Upper lobe of right lung (tissue), 1 donor: ENCODE measurements at regions not wholly inside any gene's neighbourhood (a gene's known extent, or its start where the extent isn't known, plus 50 kb on each side); places are given as distances from the start of the nearest gene placed in this dataset.

Experiments used
- ATAC-seq: fragments of 200-7000 bp; cut with Tn5 transposase; one replicate; pipeline ENCODE4 v1.9.1; 2020; ENCODE audit warnings: mild to moderate bottlenecking, moderate library complexity
- DNase-seq: peaks from one replicate; pipeline ENCODE4 v3.0.0-alpha.2; 2020
- H3K27ac ChIP-seq: fragments of 200-600 bp; one replicate; pipeline ENCODE4 v1.8.0; 2022
- H3K27me3 ChIP-seq: fragments of 200-600 bp; one replicate; pipeline ENCODE4 v1.8.0; 2022; ENCODE audit warnings: mild to moderate bottlenecking
- H3K36me3 ChIP-seq: fragments of 200-600 bp; one replicate; pipeline ENCODE4 v1.8.0; 2022
- H3K4me1 ChIP-seq: fragments of 200-600 bp; one replicate; pipeline ENCODE4 v1.8.0; 2022
- H3K4me3 ChIP-seq: fragments of 200-600 bp; one replicate; pipeline ENCODE4 v1.8.0; 2022; ENCODE audit warnings: mild to moderate bottlenecking
- H3K9me3 ChIP-seq: fragments of 200-600 bp; one replicate; pipeline ENCODE4 v1.8.0; 2022
- intact Hi-C: fragments of 100-400 bp; cut with DNase I; formaldehyde crosslinking; loops from one replicate; pipeline ENCODE4 v1.11.0; 2022
- TF ChIP-seq, protein P1 (sequence below): fragments of 200-600 bp; IDR thresholded peaks from one replicate; pipeline ENCODE4 v1.8.0; 2022; ENCODE audit warnings: antibody characterized with exemption
- donor health status: DM: no; HTN: yes; CAD: no; lungs with severe emphysema.

DNA sequence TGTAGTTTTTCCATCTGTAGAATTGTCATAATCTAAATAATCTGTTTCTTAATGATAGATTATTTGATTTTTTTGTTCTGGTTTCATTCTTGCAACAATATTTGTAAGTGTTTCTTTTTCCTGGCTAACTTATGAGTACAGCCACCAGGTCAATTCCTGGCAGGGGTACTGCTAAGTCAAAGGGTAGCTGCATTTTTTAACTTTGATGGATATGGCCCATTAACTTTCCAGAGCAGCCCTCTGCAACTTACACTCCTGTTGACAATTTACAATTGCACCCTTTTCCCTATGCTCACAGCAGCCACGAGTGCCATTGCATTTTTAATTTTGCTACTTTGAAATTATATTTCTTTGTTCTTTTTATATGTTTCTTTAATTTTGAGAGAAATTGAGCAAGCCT lies 209.3 kb upstream of the CST7 start:
- H3K36me3 ChIP-seq = no peaks in the 10 kb centered on the region
- no peaks in the 10 kb centered on the region for H3K4me1 ChIP-seq
- ATAC-seq (no peak), DNase-seq (no peak)
- TF ChIP-seq, protein P1, sequence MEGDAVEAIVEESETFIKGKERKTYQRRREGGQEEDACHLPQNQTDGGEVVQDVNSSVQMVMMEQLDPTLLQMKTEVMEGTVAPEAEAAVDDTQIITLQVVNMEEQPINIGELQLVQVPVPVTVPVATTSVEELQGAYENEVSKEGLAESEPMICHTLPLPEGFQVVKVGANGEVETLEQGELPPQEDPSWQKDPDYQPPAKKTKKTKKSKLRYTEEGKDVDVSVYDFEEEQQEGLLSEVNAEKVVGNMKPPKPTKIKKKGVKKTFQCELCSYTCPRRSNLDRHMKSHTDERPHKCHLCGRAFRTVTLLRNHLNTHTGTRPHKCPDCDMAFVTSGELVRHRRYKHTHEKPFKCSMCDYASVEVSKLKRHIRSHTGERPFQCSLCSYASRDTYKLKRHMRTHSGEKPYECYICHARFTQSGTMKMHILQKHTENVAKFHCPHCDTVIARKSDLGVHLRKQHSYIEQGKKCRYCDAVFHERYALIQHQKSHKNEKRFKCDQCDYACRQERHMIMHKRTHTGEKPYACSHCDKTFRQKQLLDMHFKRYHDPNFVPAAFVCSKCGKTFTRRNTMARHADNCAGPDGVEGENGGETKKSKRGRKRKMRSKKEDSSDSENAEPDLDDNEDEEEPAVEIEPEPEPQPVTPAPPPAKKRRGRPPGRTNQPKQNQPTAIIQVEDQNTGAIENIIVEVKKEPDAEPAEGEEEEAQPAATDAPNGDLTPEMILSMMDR = no peak
- no peak overlapping the region for H3K4me3 ChIP-seq
- no peaks in the 10 kb centered on the region for H3K9me3 ChIP-seq
- no peak overlapping the region for H3K27ac ChIP-seq
- peaks cover 5% of the 10 kb centered on the region for H3K27me3 ChIP-seq
- intact Hi-C loops = no loop called here

DNA sequence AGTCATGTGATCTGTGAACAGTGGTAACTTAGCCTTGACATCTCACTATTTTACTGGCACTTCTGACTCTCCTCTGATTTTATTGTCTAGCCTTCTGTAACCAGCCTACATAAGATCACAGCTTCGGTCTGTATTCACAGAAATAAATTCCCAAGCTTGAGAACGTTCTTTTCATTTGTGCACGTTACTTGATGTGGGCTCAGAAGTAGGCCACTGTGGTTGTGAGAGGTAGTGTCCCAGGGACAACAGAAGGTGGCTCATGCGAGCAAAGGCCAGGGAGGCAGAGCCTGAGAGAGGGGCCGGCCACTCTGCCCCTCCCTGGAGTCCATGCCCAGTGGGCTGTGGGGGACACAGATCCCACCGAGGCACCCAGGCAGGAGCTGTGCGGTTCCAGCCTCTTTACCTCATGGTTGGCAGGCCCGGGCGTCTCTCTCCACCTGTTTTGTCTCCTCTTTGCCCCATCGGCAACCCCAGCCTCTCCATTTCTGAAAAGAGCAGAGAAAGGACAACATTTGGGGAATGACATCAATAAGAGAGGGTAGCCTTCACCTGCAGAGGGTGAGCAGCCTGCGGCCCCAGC lies 207.5 kb upstream of the CST7 start:
- Histone ChIP-seq H3K4me1 (no peaks in the 10 kb centered on the region), H3K4me3 (no peak overlapping the region), H3K36me3 (no peaks in the 10 kb centered on the region), H3K27me3 (peaks cover 5% of the 10 kb centered on the region), H3K27ac (no peak overlapping the region), H3K9me3 (no peaks in the 10 kb centered on the region)
- DNase-seq (no peak), ATAC-seq (no peak)
- intact Hi-C loops = no loop called here
- TF ChIP-seq, protein P1 = no peak

DNA sequence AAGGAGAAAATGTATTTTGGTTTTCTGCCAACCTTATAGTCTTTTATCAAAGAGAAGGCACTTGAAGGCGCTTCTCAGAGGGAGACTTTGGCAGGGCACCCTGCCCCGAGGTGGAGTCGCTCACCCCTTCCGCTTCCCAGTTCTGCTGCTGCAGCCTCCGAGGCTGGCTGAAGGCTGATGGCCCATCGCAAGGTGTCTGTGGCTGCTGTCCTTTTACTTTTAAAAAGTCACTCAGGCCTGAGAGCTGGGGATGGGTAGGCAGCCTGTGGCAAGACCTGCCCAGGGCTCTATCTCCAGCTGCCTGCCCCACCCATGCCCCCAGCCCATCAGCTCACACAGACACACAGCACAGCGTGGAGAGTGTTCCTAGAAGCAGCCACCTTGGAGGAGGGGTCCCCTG lies 206.6 kb upstream of the CST7 start:
- intact Hi-C loops = no loop called here
- Histone ChIP-seq H3K4me3 (no peak overlapping the region), H3K4me1 (no peaks in the 10 kb centered on the region), H3K27me3 (peaks cover 5% of the 10 kb centered on the region), H3K27ac (no peak overlapping the region), H3K36me3 (no peaks in the 10 kb centered on the region), H3K9me3 (no peaks in the 10 kb centered on the region)
- no peak for DNase-seq
- TF ChIP-seq, protein P1 = no peak
- no peak for ATAC-seq

DNA sequence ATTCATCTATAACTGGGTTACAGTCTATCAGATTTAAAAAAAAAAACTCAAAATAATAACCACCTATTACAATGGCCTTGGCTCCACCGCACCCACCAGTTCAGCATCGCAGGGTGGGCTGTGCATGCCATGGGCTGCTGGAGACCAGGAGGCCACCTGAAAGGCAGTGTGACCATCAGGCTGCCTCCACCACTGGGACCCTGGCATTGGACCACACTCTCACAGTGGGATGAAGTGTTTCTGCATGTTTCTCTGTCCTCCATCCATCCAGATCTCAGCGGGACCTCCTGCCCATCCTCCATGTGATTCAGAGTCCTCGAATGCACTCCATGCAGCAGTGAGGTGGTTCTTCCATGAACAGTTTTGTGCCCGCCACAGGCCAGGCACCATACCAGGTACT lies 206.1 kb upstream of the CST7 start:
- TF ChIP-seq, protein P1 = no peak
- ATAC-seq (no peak), DNase-seq (no peak)
- intact Hi-C loops = no loop called here
- no peak overlapping the region for H3K27ac ChIP-seq
- peaks cover 5% of the 10 kb centered on the region for H3K27me3 ChIP-seq
- no peaks in the 10 kb centered on the region for H3K36me3 ChIP-seq
- H3K4me3 ChIP-seq = no peak overlapping the region
- H3K9me3 ChIP-seq = no peaks in the 10 kb centered on the region
- H3K4me1 ChIP-seq = no peaks in the 10 kb centered on the region

DNA sequence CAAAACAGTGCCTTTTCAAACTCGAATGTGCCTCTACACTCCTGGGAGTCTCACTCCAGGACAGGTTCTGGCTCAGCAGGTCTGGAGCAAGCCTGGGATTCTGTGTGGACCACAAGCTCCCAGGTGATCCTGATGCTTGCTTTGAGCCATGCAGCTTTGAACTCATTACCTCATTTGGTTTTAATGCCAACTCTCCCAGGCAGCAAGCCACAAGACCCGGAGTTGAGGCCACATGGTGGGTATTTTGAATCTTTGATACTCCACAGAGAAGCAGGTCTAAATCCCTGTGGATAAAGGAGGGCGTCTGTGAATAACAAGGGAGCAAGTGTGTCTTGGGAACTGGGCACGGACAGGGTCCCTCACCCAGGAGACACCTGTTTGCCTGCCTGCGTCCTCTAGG lies 205.4 kb upstream of the CST7 start:
- TF ChIP-seq, protein P1 = no peak
- DNase-seq (no peak), ATAC-seq (no peak)
- Histone ChIP-seq H3K27me3 (peaks cover 5% of the 10 kb centered on the region), H3K4me1 (no peaks in the 10 kb centered on the region), H3K36me3 (no peaks in the 10 kb centered on the region), H3K27ac (no peak overlapping the region), H3K9me3 (no peaks in the 10 kb centered on the region), H3K4me3 (no peak overlapping the region)
- intact Hi-C loops = no loop called here

DNA sequence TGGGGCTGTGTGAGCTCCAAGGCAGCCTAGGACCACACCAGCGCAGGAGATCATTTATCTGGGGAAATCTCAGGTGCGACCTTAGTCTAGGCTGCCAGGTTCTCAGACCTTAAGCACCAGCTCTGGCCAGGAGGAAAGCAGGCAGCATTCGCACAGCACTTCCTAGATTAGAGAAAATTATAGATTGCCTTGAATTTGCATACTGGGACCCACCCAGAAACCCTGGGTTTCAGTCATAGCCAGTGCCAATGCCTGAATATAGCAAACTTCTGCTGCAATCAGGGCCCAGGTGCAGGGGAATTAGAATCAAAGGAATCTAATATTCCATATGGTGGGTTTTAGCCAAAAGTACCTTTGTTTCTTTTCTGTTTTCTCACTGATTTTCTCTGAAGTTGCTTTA lies 204.3 kb upstream of the CST7 start:
- Histone ChIP-seq H3K36me3 (no peaks in the 10 kb centered on the region), H3K4me1 (no peaks in the 10 kb centered on the region), H3K9me3 (no peaks in the 10 kb centered on the region), H3K27me3 (peaks cover 5% of the 10 kb centered on the region), H3K4me3 (no peak overlapping the region), H3K27ac (no peak overlapping the region)
- TF ChIP-seq, protein P1 = no peak
- intact Hi-C loops = no loop called here
- ATAC-seq = no peak
- no peak for DNase-seq
